A549 (cell line): ENCODE measurements at regions not wholly inside any gene's neighbourhood (a gene's known extent, or its start where the extent isn't known, plus 50 kb on each side); places are given as distances from the start of the nearest gene placed in this dataset.

Experiments
- ATAC-seq, 2 experiments: fragments of 200-7000 bp in 1 of 2; fragments of >200 bp in 1 of 2; cut with Nextera tagmentation in 1 of 2; cut with Tn5 transposase in 1 of 2; 3 replicates each; pipeline versions ENCODE4 v1.8.0 to v1.9.1; 2018 to 2020; ENCODE audit warnings: mild to moderate bottlenecking in 1 of 2, moderate library complexity in 1 of 2
- CTCF ChIA-PET: fragments of 300-600 bp; sonication (Branson Sonifier 250); formaldehyde crosslinking; extraction: SDS; loops from one replicate; lab custom pipeline; 2021; ENCODE audit warnings: antibody characterized with exemption, inconsistent platforms; lab: Yijun Ruan, JAX
- POLR2A ChIA-PET: fragments of 350-600 bp; formaldehyde crosslinking; extraction: SDS; loops from one replicate; lab custom pipeline; 2021; ENCODE audit warnings: antibody characterized with exemption, inconsistent platforms; lab: Yijun Ruan, JAX
- DNase-seq, 2 experiments: peaks; one replicate each; pipeline versions ENCODE4 v3.0.0 to v3.0.0-alpha.2; 2011 to 2016; ENCODE audit warnings: low read depth in 1 of 2, low spot score in 1 of 2
- FAIRE-seq: peaks from 2 replicates; lab custom pipeline; 2011; peaks lifted over from hg19 to GRCh38; lab: Jason Lieb, UNC
- H3K27ac ChIP-seq, 2 experiments: fragments of >200 bp; sonication (Bioruptor Twin); formaldehyde crosslinking; 3 replicates each; pipeline ENCODE4 v1.5.1; 2016 to 2017
- H3K4me1 ChIP-seq: fragments of >200 bp; sonication (Bioruptor Twin); formaldehyde crosslinking; 3 replicates; pipeline ENCODE4 v1.6.1; 2016
- H3K4me2 ChIP-seq: fragments of >200 bp; sonication (Bioruptor Twin); formaldehyde crosslinking; 3 replicates; pipeline ENCODE4 v1.6.1; 2016
- H3K4me3 ChIP-seq: fragments of >200 bp; sonication (Bioruptor Twin); formaldehyde crosslinking; 3 replicates; pipeline ENCODE4 v1.5.1; 2016
- H3K9me3 ChIP-seq: fragments of >200 bp; sonication (Bioruptor Twin); formaldehyde crosslinking; 3 replicates; pipeline ENCODE4 v1.6.1; 2016
- BHLHE40 ChIP-seq: IDR thresholded peaks from 2 replicates; pipeline ENCODE4 v1.6.1; 2012; ENCODE audit warnings: low read depth, low read length, inconsistent platforms
- CHD2 ChIP-seq: fragments of 150-350 bp; IDR thresholded peaks from 2 replicates; pipeline ENCODE4 v1.6.1; 2014; ENCODE audit warnings: low read length; ENCODE audit not compliant: partially characterized antibody
- CHD4 ChIP-seq: fragments of 200-600 bp; sonication (generic); IDR thresholded peaks from 2 replicates; pipeline ENCODE4 v1.6.1; 2016; ENCODE audit warnings: antibody characterized with exemption, mild to moderate bottlenecking, borderline replicate concordance
- EHF ChIP-seq: fragments of 250-450 bp; sonication (Bioruptor Pico); IDR thresholded peaks from 2 replicates; pipeline ENCODE4 v1.5.0; 2020; ENCODE audit warnings: mild to moderate bottlenecking
- EP300 ChIP-seq, 2 experiments: fragments of >200 bp; sonication (Bioruptor Twin); formaldehyde crosslinking; IDR thresholded peaks; 2 replicates in 1 of 2; 3 replicates in 1 of 2; pipeline ENCODE4 v1.6.1; 2016 to 2017
- FOSB ChIP-seq: fragments of 250-450 bp; sonication (Bioruptor Pico); IDR thresholded peaks from 2 replicates; pipeline ENCODE4 v1.5.0; 2020; ENCODE audit warnings: mild to moderate bottlenecking, moderate library complexity
- HEYL ChIP-seq: fragments of 250-450 bp; sonication (Bioruptor Pico); IDR thresholded peaks from 2 replicates; pipeline ENCODE4 v1.8.0; 2021; ENCODE audit warnings: mild to moderate bottlenecking, moderate library complexity
- HOXA7 ChIP-seq: fragments of 250-450 bp; sonication (Bioruptor Pico); IDR thresholded peaks from 2 replicates; pipeline ENCODE4 v1.5.0; 2020; ENCODE audit warnings: mild to moderate bottlenecking, moderate library complexity
- HOXB13 ChIP-seq: fragments of 250-450 bp; sonication (Bioruptor Pico); IDR thresholded peaks from 2 replicates; pipeline ENCODE4 v1.5.0; 2020; ENCODE audit warnings: low read depth, mild to moderate bottlenecking, moderate library complexity
- HOXB5 ChIP-seq: fragments of 250-450 bp; sonication (Bioruptor Pico); IDR thresholded peaks from 2 replicates; pipeline ENCODE4 v1.5.0; 2020; ENCODE audit warnings: mild to moderate bottlenecking, moderate library complexity
- JUN ChIP-seq, 2 experiments: fragments of >200 bp; sonication (Bioruptor Twin); formaldehyde crosslinking; IDR thresholded peaks; 2 replicates in 1 of 2; 3 replicates in 1 of 2; pipeline ENCODE4 v1.6.1; 2016 to 2017
- JUNB ChIP-seq: fragments of >200 bp; sonication (Bioruptor Twin); formaldehyde crosslinking; IDR thresholded peaks from 2 replicates; pipeline ENCODE4 v1.6.1; 2016
- MAFK ChIP-seq: fragments of 450-650 bp; IDR thresholded peaks from 2 replicates; pipeline ENCODE4 v1.6.1; 2014; ENCODE audit not compliant: partially characterized antibody
- RAD21 ChIP-seq, 2 experiments: fragments of >200 bp in 1 of 2; sonication (Bioruptor Twin) in 1 of 2; formaldehyde crosslinking in 1 of 2; IDR thresholded peaks in 1 of 2; conservative IDR thresholded peaks in 1 of 2; 2 replicates in 1 of 2; 3 replicates in 1 of 2; pipeline ENCODE4 v1.6.1; 2012 to 2018; ENCODE audit warnings: inconsistent platforms in 1 of 2
- RARB ChIP-seq: fragments of 250-450 bp; sonication (Bioruptor Pico); IDR thresholded peaks from 2 replicates; pipeline ENCODE4 v1.8.0; 2021; ENCODE audit warnings: mild to moderate bottlenecking, moderate library complexity
- SREBF2 ChIP-seq: fragments of 450-650 bp; IDR thresholded peaks from 2 replicates; pipeline ENCODE4 v1.6.1; 2014; ENCODE audit warnings: mild to moderate bottlenecking, moderate library complexity
- TP53 ChIP-seq: fragments of 250-450 bp; sonication (Bioruptor Pico); IDR thresholded peaks from 2 replicates; pipeline ENCODE4 v1.5.0; 2021; ENCODE audit warnings: mild to moderate bottlenecking, moderate library complexity
- ZC3H11A ChIP-seq: fragments of 450-650 bp; IDR thresholded peaks from 2 replicates; pipeline ENCODE4 v1.6.1; 2014; ENCODE audit warnings: antibody characterized with exemption, mild to moderate bottlenecking
- ZFP36 ChIP-seq: fragments of 450-650 bp; IDR thresholded peaks from 2 replicates; pipeline ENCODE4 v1.6.1; 2014; ENCODE audit warnings: borderline replicate concordance; ENCODE audit not compliant: partially characterized antibody
- WGBS: methylation state at CpG from one replicate; pipeline ENCODE4 v1.1.6; 2017; ENCODE audit errors: missing lambda C conversion rate; 5-methylcytosine and 5-hydroxymethylcytosine counted together
- TF ChIP-seq, protein P1 (sequence below): fragments of 150-350 bp; IDR thresholded peaks from 2 replicates; pipeline ENCODE4 v1.6.1; 2014; ENCODE audit warnings: low read depth, mild to moderate bottlenecking, low read length
- TF ChIP-seq, protein P2 (sequence below): IDR thresholded peaks from 2 replicates; pipeline ENCODE4 v1.6.1; 2012
- TF ChIP-seq, protein P3 (sequence below): fragments of >200 bp; sonication (Bioruptor Twin); formaldehyde crosslinking; IDR thresholded peaks from 3 replicates; pipeline ENCODE4 v1.6.1; 2016

DNA sequence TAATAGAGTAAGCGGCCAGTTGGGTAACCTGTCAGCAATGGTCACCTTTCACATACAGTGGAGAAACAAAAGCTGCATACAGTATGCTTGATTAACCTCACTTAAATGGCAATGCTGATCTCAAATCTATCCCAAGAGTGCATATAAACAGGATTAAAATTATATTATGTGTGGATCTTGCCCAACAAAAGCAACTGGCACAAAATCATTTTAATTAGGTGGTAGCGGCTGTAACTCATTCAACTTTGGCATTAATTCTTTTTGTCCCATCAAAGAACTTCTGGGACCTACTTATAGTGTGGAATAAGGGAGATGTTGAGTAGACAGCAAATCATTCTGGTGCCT is 167.8 kb upstream of the VRK2 start:
- CTCF ChIA-PET = no interaction called here
- no peaks in the 10 kb centered on the region for H3K9me3 ChIP-seq
- peak overlapping the region; percentile 5 to 92; a peak in 4 of 6 replicates for H3K27ac ChIP-seq
- POLR2A ChIA-PET = no interaction called here
- no peak for ATAC-seq
- DNase-seq = no peak
- TF ChIP-seq TP53 (no peak), SREBF2 (no peak), CHD4 (no peak), HOXA7 (no peak), EP300 (IDR thresholded peaks at IDR 0.05) (no peak), HOXB5 (CRISPR knock-in tag) (no peak), HOXB13 (no peak)
- TF ChIP-seq, protein P1, sequence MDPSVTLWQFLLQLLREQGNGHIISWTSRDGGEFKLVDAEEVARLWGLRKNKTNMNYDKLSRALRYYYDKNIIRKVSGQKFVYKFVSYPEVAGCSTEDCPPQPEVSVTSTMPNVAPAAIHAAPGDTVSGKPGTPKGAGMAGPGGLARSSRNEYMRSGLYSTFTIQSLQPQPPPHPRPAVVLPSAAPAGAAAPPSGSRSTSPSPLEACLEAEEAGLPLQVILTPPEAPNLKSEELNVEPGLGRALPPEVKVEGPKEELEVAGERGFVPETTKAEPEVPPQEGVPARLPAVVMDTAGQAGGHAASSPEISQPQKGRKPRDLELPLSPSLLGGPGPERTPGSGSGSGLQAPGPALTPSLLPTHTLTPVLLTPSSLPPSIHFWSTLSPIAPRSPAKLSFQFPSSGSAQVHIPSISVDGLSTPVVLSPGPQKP = no peak
- H3K4me1 ChIP-seq = peaks cover 59% of the 10 kb centered on the region
- no peak overlapping the region for H3K4me3 ChIP-seq
- 99% methylated on average over 2 of the region's 2 CpGs for WGBS
- H3K4me2 ChIP-seq = no peak overlapping the region
- FAIRE-seq = no peak

DNA sequence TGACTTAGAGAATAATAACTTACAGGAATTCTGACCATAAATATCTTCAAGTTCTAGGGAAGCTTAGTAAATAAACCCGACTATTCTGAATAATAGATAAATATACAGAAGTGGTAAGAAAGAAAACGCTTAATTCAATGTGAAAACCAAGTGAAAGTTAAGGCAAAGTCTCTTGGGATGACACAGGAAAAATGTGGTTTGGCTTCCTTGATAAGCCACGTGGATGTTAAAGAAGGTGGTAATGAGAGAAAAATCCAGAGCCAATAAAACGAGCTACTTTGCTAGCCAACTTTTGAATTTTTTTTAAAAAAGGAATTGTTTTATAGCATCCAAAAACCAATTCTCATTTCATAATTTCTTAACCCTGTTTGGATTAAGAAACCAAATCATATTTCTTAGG is 166.2 kb upstream of the VRK2 start:
- POLR2A ChIA-PET = no interaction called here
- 74% methylated on average over 4 of the region's 4 CpGs for WGBS
- Histone ChIP-seq H3K4me3 (no peak overlapping the region), H3K9me3 (no peaks in the 10 kb centered on the region), H3K4me1 (peaks cover 71% of the 10 kb centered on the region), H3K4me2 (peak overlapping the region; percentile 88)
- no peak for DNase-seq
- peak; percentile 68 for FAIRE-seq
- TF ChIP-seq BHLHE40 (no peak), HEYL (CRISPR knock-in tag) (no peak), MAFK (no peak), EP300 (IDR thresholded peaks at IDR 0.05) (no peak), CHD2 (no peak), RAD21 (conservative IDR thresholded peaks at IDR 0.05 in 1 of 2, IDR thresholded peaks at IDR 0.05 in 1 of 2) (no peak), JUNB (no peak), EHF (no peak), ZC3H11A (no peak), JUN (IDR thresholded peaks at IDR 0.05) (no peak), RARB (CRISPR knock-in tag) (no peak)
- TF ChIP-seq, protein P2, sequence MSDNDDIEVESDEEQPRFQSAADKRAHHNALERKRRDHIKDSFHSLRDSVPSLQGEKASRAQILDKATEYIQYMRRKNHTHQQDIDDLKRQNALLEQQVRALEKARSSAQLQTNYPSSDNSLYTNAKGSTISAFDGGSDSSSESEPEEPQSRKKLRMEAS = no peak
- TF ChIP-seq, all 56 proteins: peak for 0
- no peak for ATAC-seq
- peak overlapping the region; percentile 92 to 93 for H3K27ac ChIP-seq
- CTCF ChIA-PET = interaction anchor here (1.1 to 1.8 kb wide), 2 partner anchors 28 to 120 kb away, joined by 3 read pairs; no protein-coding TSS in a partner anchor

DNA sequence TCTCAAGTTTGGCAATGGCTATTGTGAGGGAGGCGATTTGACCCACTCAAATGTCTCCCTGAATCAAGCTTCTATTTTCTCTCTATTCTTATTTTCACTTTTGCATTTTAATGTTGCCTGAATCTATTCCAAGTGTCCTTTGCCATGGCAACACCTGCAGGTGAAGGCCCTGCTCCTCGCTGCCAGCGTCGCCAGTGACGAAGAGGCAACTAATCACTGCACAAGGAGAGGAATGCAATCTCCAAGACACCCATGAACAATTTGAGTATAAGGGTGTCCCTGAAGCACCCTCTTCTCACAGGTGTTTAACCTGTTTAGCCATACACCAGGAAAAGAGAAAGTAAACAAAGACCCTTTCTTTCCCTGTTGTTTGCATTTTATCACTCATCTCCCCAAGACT is 165.6 kb upstream of the VRK2 start:
- WGBS = 95% methylated on average over 5 of the region's 5 CpGs

More for the DNA sequence above, 165.6 kb upstream of the VRK2 start:
- no peak for DNase-seq
- Histone ChIP-seq H3K4me2 (peak overlapping the region; percentile 88), H3K27ac (peak overlapping the region; percentile 92 to 93), H3K4me3 (no peak overlapping the region), H3K4me1 (peaks cover 76% of the 10 kb centered on the region), H3K9me3 (no peaks in the 10 kb centered on the region)
- ChIA-PET POLR2A (no interaction called here), CTCF (interaction anchor here (1.1 to 1.8 kb wide), 3 partner anchors 9 to 121 kb away, joined by 3 to 5 read pairs (median 3); no protein-coding TSS in a partner anchor)
- no peak for FAIRE-seq
- ATAC-seq = no peak
- TF ChIP-seq FOSB (CRISPR knock-in tag) = no peak
- TF ChIP-seq, protein P3, sequence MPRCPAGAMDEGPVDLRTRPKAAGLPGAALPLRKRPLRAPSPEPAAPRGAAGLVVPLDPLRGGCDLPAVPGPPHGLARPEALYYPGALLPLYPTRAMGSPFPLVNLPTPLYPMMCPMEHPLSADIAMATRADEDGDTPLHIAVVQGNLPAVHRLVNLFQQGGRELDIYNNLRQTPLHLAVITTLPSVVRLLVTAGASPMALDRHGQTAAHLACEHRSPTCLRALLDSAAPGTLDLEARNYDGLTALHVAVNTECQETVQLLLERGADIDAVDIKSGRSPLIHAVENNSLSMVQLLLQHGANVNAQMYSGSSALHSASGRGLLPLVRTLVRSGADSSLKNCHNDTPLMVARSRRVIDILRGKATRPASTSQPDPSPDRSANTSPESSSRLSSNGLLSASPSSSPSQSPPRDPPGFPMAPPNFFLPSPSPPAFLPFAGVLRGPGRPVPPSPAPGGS = no peak
- no peak for TF ChIP-seq ZFP36
- no peak for TF ChIP-seq TP53
- no peak for TF ChIP-seq SREBF2
